ENCODE measurements at regions not wholly inside any gene's neighbourhood (a gene's known extent, or its start where the extent isn't known, plus 50 kb on each side); places are given as distances from the start of the nearest gene placed in this dataset.

GRCh38 chr4:126976850-126977632 is 655.7 kb upstream of the INTU start:
- TF ChIP-seq CTCF (IDR thresholded peaks at IDR 0.05) (no peak), POLR2AphosphoS5 (IDR thresholded peaks at IDR 0.05; ENCODE audit: insufficient read depth in 1 of 2, low read depth in 1 of 2) (no peak), POLR2A (IDR thresholded peaks at IDR 0.05) (no peak)
